Lung (tissue), 11 donors: ENCODE measurements at regions not wholly inside any gene's neighbourhood (a gene's known extent, or its start where the extent isn't known, plus 50 kb on each side); places are given as distances from the start of the nearest gene placed in this dataset.

Experiments
- ATAC-seq: fragments of 200-7000 bp; cut with Tn5 transposase; one replicate; pipeline ENCODE4 v1.9.1; 2020; ENCODE audit warnings: moderate number of reproducible peaks; ENCODE audit not compliant: insufficient read depth, low FRiP score
- DNase-seq, 3 donors: peaks; one replicate each; pipeline ENCODE4 v3.0.0-alpha.2; 2013 to 2017
- H3K27ac ChIP-seq, 2 donors: one replicate each; pipeline ENCODE4 v1.5.1; 2013; ENCODE audit warnings: mild to moderate bottlenecking in 2 of 2, moderate library complexity in 2 of 2, control low read depth in 1 of 2, inconsistent platforms in 1 of 2, low read depth in 1 of 2, low read length in 1 of 2
- H3K27me3 ChIP-seq, 3 donors: one replicate each; pipeline ENCODE4 v1.5.1; 2013; ENCODE audit warnings: low read length in 2 of 3; ENCODE audit not compliant: control insufficient read depth in 3 of 3, insufficient read depth in 3 of 3
- H3K36me3 ChIP-seq, 4 donors: one replicate each; pipeline ENCODE4 v1.5.1; 2013; ENCODE audit warnings: low read length in 4 of 4, mild to moderate bottlenecking in 1 of 4, moderate library complexity in 1 of 4; ENCODE audit not compliant: control insufficient read depth in 4 of 4, insufficient read depth in 4 of 4
- H3K4me1 ChIP-seq, 5 donors: one replicate each; pipeline ENCODE4 v1.5.1; 2013; ENCODE audit warnings: low read length in 5 of 5, mild to moderate bottlenecking in 2 of 5, moderate library complexity in 1 of 5; ENCODE audit not compliant: control insufficient read depth in 5 of 5, insufficient read depth in 5 of 5
- H3K4me3 ChIP-seq: one replicate; pipeline ENCODE4 v1.5.1; 2013; ENCODE audit warnings: mild to moderate bottlenecking, control low read depth, moderate library complexity
- H3K9ac ChIP-seq, 2 donors: one replicate each; pipeline ENCODE4 v1.5.1; 2013; ENCODE audit warnings: low read length in 2 of 2, control low read depth in 1 of 2; ENCODE audit not compliant: insufficient read depth in 1 of 2
- H3K9me3 ChIP-seq, 4 donors: one replicate each; pipeline ENCODE4 v1.5.1; 2013; ENCODE audit warnings: low read length in 3 of 4, mild to moderate bottlenecking in 1 of 4, moderate library complexity in 1 of 4; ENCODE audit not compliant: control insufficient read depth in 4 of 4, insufficient read depth in 3 of 4
- CTCF ChIP-seq: IDR thresholded peaks from 2 replicates; pipeline ENCODE4 v1.5.1; 2012; ENCODE audit warnings: mild to moderate bottlenecking; ENCODE audit errors: control extremely low read depth, extremely low read depth
- WGBS, 2 donors: extraction: QIAGEN DNeasy Blood & Tissue Kit; methylation state at CpG; one replicate each; pipeline ENCODE4 v1.1.7; 2013; 5-methylcytosine and 5-hydroxymethylcytosine counted together
- donor health status: control.
- donor health status: control.
- donor health status: Bipolar disorder and iron deficiency.
- donor health status: healthy.
- donor health status: DM: yes; HTN: yes; CAD: no.

DNA sequence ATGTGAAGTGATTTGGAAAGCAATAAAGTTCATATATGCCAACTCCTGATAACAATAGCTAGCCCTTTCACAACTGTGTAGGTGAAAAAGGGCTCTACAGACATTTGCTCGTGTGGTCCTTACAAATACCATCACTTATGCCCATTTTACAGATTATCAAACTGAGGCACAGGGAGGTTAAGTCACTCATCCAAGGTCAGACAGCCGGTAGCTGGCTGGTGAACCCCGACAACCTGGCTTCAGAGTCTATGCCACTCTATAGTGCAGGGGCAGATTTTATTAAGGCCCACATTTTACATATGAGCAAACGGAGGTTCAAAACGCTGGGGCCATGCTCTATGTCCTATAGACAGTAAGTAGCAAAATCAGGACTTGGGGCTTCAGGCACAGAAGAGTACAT, 280.5 kb downstream of the RRAGC start:
- Histone ChIP-seq H3K27me3 (peaks cover 0 to 24% (median 14%) of the 10 kb centered on the region in 3 donors), H3K4me1 (peaks cover 0 to 11% (median 5%) of the 10 kb centered on the region in 5 donors)

GRCh38 chr1:38578271-38578951, 281.2 kb downstream of the RRAGC start:
- DNase-seq (peak; percentile 48 to 76 (median 64)), ATAC-seq (peak; percentile 70)
- Histone ChIP-seq H3K27ac (no peak overlapping the region), H3K4me1 (peaks cover 0 to 11% (median 5%) of the 10 kb centered on the region in 5 donors), H3K36me3 (no peaks in the 10 kb centered on the region), H3K4me3 (no peak overlapping the region), H3K27me3 (peaks cover 0 to 24% (median 19%) of the 10 kb centered on the region in 3 donors), H3K9me3 (no peaks in the 10 kb centered on the region), H3K9ac (no peak overlapping the region)
- 2 to 4% methylated on average over 53 to 66 of the region's 66 CpGs for WGBS, 2 donors
- TF ChIP-seq CTCF, result no peak

More for the DNA sequence above, 280.5 kb downstream of the RRAGC start:
- DNase-seq, result no peak
- H3K9me3 ChIP-seq, result no peaks in the 10 kb centered on the region
- H3K9ac ChIP-seq, result no peak overlapping the region
- no peak overlapping the region for H3K4me3 ChIP-seq
- no peak overlapping the region for H3K27ac ChIP-seq
- no peaks in the 10 kb centered on the region for H3K36me3 ChIP-seq
- ATAC-seq, result no peak
- no peak for TF ChIP-seq CTCF
- WGBS, 2 donors, result 87 to 89% methylated on average over 5 of the region's 5 CpGs

GRCh38 chr1:38577937-38578270, 281.7 kb downstream of the RRAGC start:
- TF ChIP-seq CTCF, result no peak
- Histone ChIP-seq H3K27ac (no peak overlapping the region), H3K4me1 (peaks cover 0 to 11% (median 5%) of the 10 kb centered on the region in 5 donors), H3K36me3 (no peaks in the 10 kb centered on the region), H3K9me3 (no peaks in the 10 kb centered on the region), H3K27me3 (peaks cover 0 to 24% (median 19%) of the 10 kb centered on the region in 3 donors), H3K9ac (no peak overlapping the region), H3K4me3 (no peak overlapping the region)
- 12 to 24% methylated on average over 5 of the region's 5 CpGs for WGBS, 2 donors
- no peak for DNase-seq
- no peak for ATAC-seq

- Histone ChIP-seq H3K4me1 (peaks cover 0 to 11% (median 5%) of the 10 kb centered on the region in 5 donors), H3K36me3 (no peaks in the 10 kb centered on the region), H3K27ac (no peak overlapping the region), H3K4me3 (no peak overlapping the region), H3K9me3 (no peaks in the 10 kb centered on the region), H3K27me3 (peaks cover 0 to 24% (median 19%) of the 10 kb centered on the region in 3 donors), H3K9ac (no peak overlapping the region)
- ATAC-seq (no peak), DNase-seq (no peak)
- 41 to 47% methylated on average over 4 of the region's 4 CpGs for WGBS, 2 donors
- no peak for TF ChIP-seq CTCF
Observed at GRCh38 chr1:38577385-38577784, 282.2 kb downstream of the RRAGC start.
